Testis (tissue), 2 donors: ENCODE measurements at regions not wholly inside any gene's neighbourhood (a gene's known extent, or its start where the extent isn't known, plus 50 kb on each side); places are given as distances from the start of the nearest gene placed in this dataset.

Experiments used
- DNase-seq: peaks from one replicate; pipeline ENCODE4 v3.0.0-alpha.2; 2019
- H3K27ac ChIP-seq, 2 donors: fragments of 200-600 bp; sonication (generic); one replicate each; pipeline ENCODE4 v1.5.1; 2019
- H3K27me3 ChIP-seq: fragments of 200-600 bp; sonication (generic); one replicate; pipeline ENCODE4 v1.5.1; 2019
- H3K36me3 ChIP-seq: fragments of 200-600 bp; sonication (generic); one replicate; pipeline ENCODE4 v1.5.1; 2017; ENCODE audit warnings: low read depth; ENCODE audit errors: missing control alignments
- H3K4me1 ChIP-seq: fragments of 200-600 bp; sonication (generic); one replicate; pipeline ENCODE4 v1.5.1; 2019
- H3K4me3 ChIP-seq, 2 donors: fragments of 200-600 bp; sonication (generic); one replicate each; pipeline ENCODE4 v1.5.1; 2017 to 2019
- H3K9me3 ChIP-seq: fragments of 200-600 bp; sonication (generic); one replicate; pipeline ENCODE4 v1.5.1; 2017
- CTCF ChIP-seq, 3 experiments: fragments of 450-650 bp in 2 of 3; fragments of 200-600 bp in 1 of 3; sonication (generic) in 1 of 3; IDR thresholded peaks; one replicate each; pipeline ENCODE4 v1.5.1; 2016 to 2019; ENCODE audit warnings: antibody characterized with exemption in 3 of 3, mild to moderate bottlenecking in 2 of 3, moderate library complexity in 1 of 3
- POLR2A ChIP-seq: fragments of 450-650 bp; IDR thresholded peaks from one replicate; pipeline ENCODE4 v1.6.1; 2017; ENCODE audit warnings: antibody characterized with exemption, mild to moderate bottlenecking, moderate library complexity
- WGBS, 2 donors: methylation state at CpG; one replicate each; pipeline ENCODE4 v1.1.5; 2018; 5-methylcytosine and 5-hydroxymethylcytosine counted together
- intact Hi-C: fragments of 100-400 bp; cut with DNase I; formaldehyde crosslinking; loops from one replicate; pipeline ENCODE4 v1.15.1; 2023; ENCODE audit warnings: low total_unique reads

DNA sequence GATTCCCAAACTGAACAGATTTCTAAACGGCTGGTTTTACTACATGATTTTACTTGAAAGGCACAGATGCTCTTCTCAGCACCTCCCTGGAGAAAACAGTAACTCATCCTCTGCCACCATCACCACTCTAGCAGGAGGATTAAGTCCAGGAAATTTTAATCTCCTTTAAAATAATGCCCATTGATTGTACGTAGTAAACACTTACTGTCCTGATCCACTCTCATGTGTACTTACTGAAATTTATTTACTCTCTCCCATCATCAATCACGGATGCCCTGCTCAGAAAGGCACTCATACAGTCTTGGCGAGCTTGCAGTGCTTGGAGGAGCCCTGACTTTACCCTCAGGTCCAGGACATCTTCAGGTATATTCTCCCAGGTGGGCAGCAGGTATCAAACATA lies 239.8 kb upstream of the EGLN3 start:
- Histone ChIP-seq H3K4me1 (no peaks in the 10 kb centered on the region), H3K27me3 (no peaks in the 10 kb centered on the region), H3K27ac (no peak overlapping the region), H3K36me3 (no peaks in the 10 kb centered on the region), H3K4me3 (no peak overlapping the region), H3K9me3 (no peaks in the 10 kb centered on the region)
- TF ChIP-seq POLR2A = no peak
- intact Hi-C loops = no loop called here
- no peak for DNase-seq
- WGBS, 2 donors = 70 to 73% methylated on average over 4 of the region's 4 CpGs

GRCh38 chr14:34189866-34190265 lies 239.0 kb upstream of the EGLN3 start:
- intact Hi-C loops = no loop called here
- no peaks in the 10 kb centered on the region for H3K36me3 ChIP-seq
- TF ChIP-seq CTCF (IDR thresholded peaks at IDR 0.05) = no peak
- TF ChIP-seq POLR2A = no peak
- no peaks in the 10 kb centered on the region for H3K4me1 ChIP-seq
- no peaks in the 10 kb centered on the region for H3K27me3 ChIP-seq
- H3K9me3 ChIP-seq = no peaks in the 10 kb centered on the region
- H3K27ac ChIP-seq = no peak overlapping the region
- 87 to 99% methylated on average over 3 of the region's 3 CpGs for WGBS, 2 donors
- H3K4me3 ChIP-seq = no peak overlapping the region
- DNase-seq = no peak

- Histone ChIP-seq H3K9me3 (no peaks in the 10 kb centered on the region), H3K27me3 (no peaks in the 10 kb centered on the region), H3K4me3 (no peak overlapping the region), H3K4me1 (no peaks in the 10 kb centered on the region), H3K36me3 (no peaks in the 10 kb centered on the region), H3K27ac (no peak overlapping the region)
- no peak for TF ChIP-seq CTCF (IDR thresholded peaks at IDR 0.05)
- no peak for TF ChIP-seq POLR2A
- WGBS, 2 donors = 96 to 98% methylated on average over 3 of the region's 3 CpGs
- intact Hi-C loops = no loop called here
- DNase-seq = no peak
Measured at GRCh38 chr14:34187519-34188044, 236.7 kb upstream of the EGLN3 start.

GRCh38 chr14:34187061-34187460 lies 236.2 kb upstream of the EGLN3 start:
- Histone ChIP-seq H3K27ac (no peak overlapping the region), H3K36me3 (no peaks in the 10 kb centered on the region), H3K27me3 (no peaks in the 10 kb centered on the region), H3K9me3 (no peaks in the 10 kb centered on the region), H3K4me1 (no peaks in the 10 kb centered on the region), H3K4me3 (no peak overlapping the region)
- intact Hi-C loops = no loop called here
- no peak for DNase-seq
- no peak for TF ChIP-seq POLR2A
- no peak for TF ChIP-seq CTCF (IDR thresholded peaks at IDR 0.05)
- WGBS, 2 donors = 70 to 79% methylated on average over 3 of the region's 3 CpGs

DNA sequence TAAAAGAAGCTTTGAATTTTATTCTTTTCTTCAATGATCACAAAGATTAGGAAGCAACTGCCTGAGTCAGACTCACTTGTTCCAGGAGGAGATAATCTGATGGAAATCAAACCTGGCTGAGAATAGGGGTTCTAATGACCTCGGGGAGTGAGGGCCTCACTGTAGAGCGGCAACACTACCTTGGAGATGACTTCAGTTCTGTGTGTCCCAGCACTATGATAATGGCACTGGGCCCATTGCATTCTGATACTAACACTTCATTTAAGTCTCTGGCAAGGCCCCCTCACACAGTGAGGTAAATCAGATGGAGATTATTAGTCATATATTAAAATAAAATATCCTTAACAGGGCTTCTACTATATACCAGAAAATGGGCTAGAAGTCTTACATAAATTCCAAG lies 233.3 kb upstream of the EGLN3 start:
- no peaks in the 10 kb centered on the region for H3K4me1 ChIP-seq
- H3K9me3 ChIP-seq = no peaks in the 10 kb centered on the region
- WGBS, 2 donors = 87 to 94% methylated on average over 2 of the region's 2 CpGs
- no peak for DNase-seq
- H3K27ac ChIP-seq = no peak overlapping the region
- H3K4me3 ChIP-seq = no peak overlapping the region
- no peaks in the 10 kb centered on the region for H3K27me3 ChIP-seq
- intact Hi-C loops = no loop called here
- no peaks in the 10 kb centered on the region for H3K36me3 ChIP-seq
- TF ChIP-seq POLR2A = no peak
- no peak for TF ChIP-seq CTCF (IDR thresholded peaks at IDR 0.05)
